HepG2 (cell line): ENCODE measurements at regions not wholly inside any gene's neighbourhood (a gene's known extent, or its start where the extent isn't known, plus 50 kb on each side); places are given as distances from the start of the nearest gene placed in this dataset.

ENCODE experiments used
- ATAC-seq: fragments of 200-7000 bp; cut with Tn5 transposase; 3 replicates; pipeline ENCODE4 v1.9.1; 2020; ENCODE audit warnings: mild to moderate bottlenecking, moderate library complexity
- BruUV-seq: library from RNA; stranded (reverse); fragments of 400-500 nt; replicated peaks from 2 replicates; lab custom pipeline; 2021; lab: Mats Ljungman, UMichigan
- CTCF ChIA-PET: fragments of 300-600 bp; formaldehyde crosslinking; extraction: SDS; loops from one replicate; lab custom pipeline; 2021; ENCODE audit warnings: low total read pairs, inconsistent platforms, low intra/inter-chr PET ratio; lab: Yijun Ruan, JAX
- POLR2A ChIA-PET: fragments of 350-600 bp; sonication (Branson Sonifier 250); formaldehyde crosslinking; loops from one replicate; lab custom pipeline; 2020; ENCODE audit warnings: antibody characterized with exemption, inconsistent platforms; lab: Yijun Ruan, JAX
- DNase-seq: peaks from one replicate; pipeline ENCODE4 v3.0.0-alpha.2; 2015; ENCODE audit warnings: low spot score
- FAIRE-seq: peaks from 3 replicates; lab custom pipeline; 2011; peaks lifted over from hg19 to GRCh38; lab: Jason Lieb, UNC
- H2AFZ ChIP-seq: one replicate; pipeline ENCODE4 v1.6.1; 2011; ENCODE audit warnings: low read length, inconsistent platforms
- H3K27ac ChIP-seq: fragments of 300-600 bp; 3 replicates; pipeline ENCODE4 v1.8.0; 2011; ENCODE audit warnings: mixed run types, mild to moderate bottlenecking, mixed read lengths, low read length, inconsistent platforms; ENCODE audit not compliant: insufficient read depth; ENCODE audit errors: extremely low read length
- H3K27me3 ChIP-seq, 2 experiments: fragments of 200-600 bp in 1 of 2; 2 replicates in 1 of 2; 3 replicates in 1 of 2; pipeline versions ENCODE4 v1.6.0 to v1.8.0; 2011; ENCODE audit warnings: low read length in 2 of 2, mild to moderate bottlenecking in 2 of 2, moderate library complexity in 2 of 2, inconsistent platforms in 1 of 2; ENCODE audit not compliant: insufficient read depth in 2 of 2, control insufficient read depth in 1 of 2
- H3K36me3 ChIP-seq, 2 experiments: fragments of 200-600 bp in 1 of 2; replicated peaks in 1 of 2; 2 replicates in 1 of 2; 3 replicates in 1 of 2; pipeline versions ENCODE4 v1.5.1 to v1.8.0; 2011; ENCODE audit warnings: low read length in 2 of 2, inconsistent platforms in 1 of 2; ENCODE audit not compliant: insufficient read depth in 2 of 2, control insufficient read depth in 1 of 2
- H3K4me1 ChIP-seq: 2 replicates; pipeline ENCODE4 v1.5.1; 2012; ENCODE audit warnings: low read length, inconsistent platforms; ENCODE audit not compliant: insufficient read depth
- H3K4me2 ChIP-seq: 2 replicates; pipeline ENCODE4 v1.6.0; 2011; ENCODE audit warnings: low read depth, low read length, inconsistent platforms
- H3K4me3 ChIP-seq, 3 experiments: fragments of 200-600 bp in 1 of 3; sonication (generic), shearing (Covaris generic) in 1 of 3; replicated peaks in 1 of 3; 2 replicates each; pipeline ENCODE4 v1.5.1; 2011 to 2016; ENCODE audit warnings: low read length in 3 of 3, inconsistent platforms in 2 of 3, low read depth in 2 of 3, mild to moderate bottlenecking in 2 of 3, control low read depth in 1 of 3, mixed read lengths in 1 of 3; ENCODE audit not compliant: insufficient read depth in 1 of 3
- H3K79me2 ChIP-seq: one replicate; pipeline ENCODE4 v1.6.1; 2011; ENCODE audit warnings: low read length, inconsistent platforms; ENCODE audit not compliant: insufficient read depth
- H3K9ac ChIP-seq: 2 replicates; pipeline ENCODE4 v1.6.0; 2011; ENCODE audit warnings: mild to moderate bottlenecking, low read depth, low read length, inconsistent platforms; ENCODE audit not compliant: insufficient read depth
- H3K9me3 ChIP-seq: 2 replicates; pipeline ENCODE4 v1.5.1; 2012; ENCODE audit warnings: mild to moderate bottlenecking, low read length
- H4K20me1 ChIP-seq: 2 replicates; pipeline ENCODE4 v1.6.0; 2011; ENCODE audit warnings: inconsistent platforms, mild to moderate bottlenecking, low read length, moderate library complexity; ENCODE audit not compliant: insufficient read depth
- KAT2B ChIP-seq: fragments of 150-350 bp; IDR thresholded peaks from 2 replicates; pipeline ENCODE4 v1.6.1; 2014; ENCODE audit warnings: low read depth, low read length, borderline replicate concordance
- KAT7 ChIP-seq: IDR thresholded peaks from 2 replicates; pipeline ENCODE4 v1.6.1; 2018; ENCODE audit warnings: borderline replicate concordance, missing compliant biosample characterization
- POLR2AphosphoS5 ChIP-seq: IDR thresholded peaks from 2 replicates; pipeline ENCODE4 v1.6.1; 2012; ENCODE audit warnings: low read depth, low read length
- SALL1 ChIP-seq: sonication (generic); formaldehyde crosslinking; IDR thresholded peaks from 2 replicates; pipeline ENCODE4 v1.8.0; 2022; ENCODE audit warnings: mild to moderate bottlenecking, missing genetic modification reagents
- TSC22D2 ChIP-seq: sonication (generic); formaldehyde crosslinking; IDR thresholded peaks from 2 replicates; pipeline ENCODE4 v1.5.1; 2020; ENCODE audit warnings: missing genetic modification reagents, mild to moderate bottlenecking, borderline replicate concordance
- YY1 ChIP-seq: IDR thresholded peaks from 2 replicates; pipeline ENCODE4 v1.6.1; 2011; ENCODE audit warnings: low read length, low read depth, moderate library complexity, mild to moderate bottlenecking; ENCODE audit not compliant: insufficient read depth, insufficient replicate concordance
- ZBTB7B ChIP-seq: sonication (generic); formaldehyde crosslinking; IDR thresholded peaks from 2 replicates; pipeline ENCODE4 v1.4.0; 2020; ENCODE audit warnings: missing genetic modification reagents
- ZC3H4 ChIP-seq: sonication (generic); formaldehyde crosslinking; IDR thresholded peaks from 2 replicates; pipeline ENCODE4 v1.4.0; 2020; ENCODE audit warnings: missing genetic modification reagents, borderline replicate concordance
- ZNF33A ChIP-seq: sonication (generic); formaldehyde crosslinking; IDR thresholded peaks from 2 replicates; pipeline ENCODE4 v1.5.1; 2020; ENCODE audit warnings: missing genetic modification reagents, mild to moderate bottlenecking, moderate library complexity, borderline replicate concordance
- ZNF430 ChIP-seq: sonication (generic); formaldehyde crosslinking; IDR thresholded peaks from 2 replicates; pipeline ENCODE4 v1.9.0; 2021; ENCODE audit warnings: mild to moderate bottlenecking, missing genetic modification reagents
- ZNF839 ChIP-seq: sonication (generic); formaldehyde crosslinking; IDR thresholded peaks from 2 replicates; pipeline ENCODE4 v1.4.0; 2020; ENCODE audit warnings: missing genetic modification reagents, mild to moderate bottlenecking, borderline replicate concordance
- WGBS: methylation state at CpG from one replicate; pipeline ENCODE4 v1.1.6; 2017; ENCODE audit warnings: low lambda C conversion rate; 5-methylcytosine and 5-hydroxymethylcytosine counted together
- in situ Hi-C: cut with HindIII; loops from 2 replicates; pipeline ENCODE4 v1.10.0; 2017; ENCODE audit warnings: low pct_unique_long_range_greater_than_20kb; ENCODE audit not compliant: extremely low pct_ligation_motif_present
- intact Hi-C: fragments of 100-400 bp; cut with micrococcal nuclease; formaldehyde crosslinking; loops from one replicate; pipeline ENCODE4 v1.10.0; 2022; ENCODE audit not compliant: unreplicated experiment
- TF ChIP-seq, protein P1 (sequence below): IDR thresholded peaks from 2 replicates; pipeline ENCODE4 v1.6.1; 2012; ENCODE audit warnings: low read length, improper control_type of control experiment
- TF ChIP-seq, protein P2 (sequence below): sonication (generic); formaldehyde crosslinking; IDR thresholded peaks from 2 replicates; pipeline ENCODE4 v1.4.0; 2020; ENCODE audit warnings: mild to moderate bottlenecking, missing genetic modification reagents
- TF ChIP-seq, protein P3 (sequence below): IDR thresholded peaks from 2 replicates; pipeline ENCODE4 v1.6.1; 2016; ENCODE audit warnings: missing compliant biosample characterization, missing genetic modification reagents, borderline replicate concordance

DNA sequence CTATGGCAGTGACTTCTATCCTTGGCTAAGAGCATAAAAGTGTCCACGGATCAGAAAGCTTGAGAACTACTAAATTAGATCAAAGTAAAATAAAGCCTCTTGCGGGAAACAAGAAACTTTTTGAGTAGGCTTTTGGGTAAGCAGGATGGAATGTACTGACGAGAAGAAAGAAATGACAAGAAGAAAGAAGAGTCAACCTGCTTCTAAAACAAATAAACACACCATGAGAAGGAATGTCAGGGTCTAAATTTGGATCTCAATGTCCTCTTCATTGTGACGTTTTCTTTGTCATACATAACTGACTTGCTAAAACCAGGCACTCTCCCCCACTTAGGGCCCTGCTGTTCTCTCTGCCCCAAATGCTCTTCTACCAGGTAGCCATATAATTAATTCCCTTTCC, 290.1 kb upstream of the PTGER4 start:
- ATAC-seq: no peak
- H3K4me1 ChIP-seq: no peaks in the 10 kb centered on the region
- TF ChIP-seq SALL1 (CRISPR knock-in tag) (no peak), ZNF839 (CRISPR knock-in tag) (no peak), ZNF33A (no peak), YY1 (no peak), KAT2B (no peak), ZNF430 (CRISPR knock-in tag) (no peak), ZC3H4 (CRISPR knock-in tag) (no peak), POLR2AphosphoS5 (no peak), KAT7 (CRISPR knock-in tag) (no peak), ZBTB7B (no peak), TSC22D2 (CRISPR knock-in tag) (no peak)
- TF ChIP-seq, protein P1, sequence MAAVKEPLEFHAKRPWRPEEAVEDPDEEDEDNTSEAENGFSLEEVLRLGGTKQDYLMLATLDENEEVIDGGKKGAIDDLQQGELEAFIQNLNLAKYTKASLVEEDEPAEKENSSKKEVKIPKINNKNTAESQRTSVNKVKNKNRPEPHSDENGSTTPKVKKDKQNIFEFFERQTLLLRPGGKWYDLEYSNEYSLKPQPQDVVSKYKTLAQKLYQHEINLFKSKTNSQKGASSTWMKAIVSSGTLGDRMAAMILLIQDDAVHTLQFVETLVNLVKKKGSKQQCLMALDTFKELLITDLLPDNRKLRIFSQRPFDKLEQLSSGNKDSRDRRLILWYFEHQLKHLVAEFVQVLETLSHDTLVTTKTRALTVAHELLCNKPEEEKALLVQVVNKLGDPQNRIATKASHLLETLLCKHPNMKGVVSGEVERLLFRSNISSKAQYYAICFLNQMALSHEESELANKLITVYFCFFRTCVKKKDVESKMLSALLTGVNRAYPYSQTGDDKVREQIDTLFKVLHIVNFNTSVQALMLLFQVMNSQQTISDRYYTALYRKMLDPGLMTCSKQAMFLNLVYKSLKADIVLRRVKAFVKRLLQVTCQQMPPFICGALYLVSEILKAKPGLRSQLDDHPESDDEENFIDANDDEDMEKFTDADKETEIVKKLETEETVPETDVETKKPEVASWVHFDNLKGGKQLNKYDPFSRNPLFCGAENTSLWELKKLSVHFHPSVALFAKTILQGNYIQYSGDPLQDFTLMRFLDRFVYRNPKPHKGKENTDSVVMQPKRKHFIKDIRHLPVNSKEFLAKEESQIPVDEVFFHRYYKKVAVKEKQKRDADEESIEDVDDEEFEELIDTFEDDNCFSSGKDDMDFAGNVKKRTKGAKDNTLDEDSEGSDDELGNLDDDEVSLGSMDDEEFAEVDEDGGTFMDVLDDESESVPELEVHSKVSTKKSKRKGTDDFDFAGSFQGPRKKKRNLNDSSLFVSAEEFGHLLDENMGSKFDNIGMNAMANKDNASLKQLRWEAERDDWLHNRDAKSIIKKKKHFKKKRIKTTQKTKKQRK: no peak
- TF ChIP-seq, protein P2, sequence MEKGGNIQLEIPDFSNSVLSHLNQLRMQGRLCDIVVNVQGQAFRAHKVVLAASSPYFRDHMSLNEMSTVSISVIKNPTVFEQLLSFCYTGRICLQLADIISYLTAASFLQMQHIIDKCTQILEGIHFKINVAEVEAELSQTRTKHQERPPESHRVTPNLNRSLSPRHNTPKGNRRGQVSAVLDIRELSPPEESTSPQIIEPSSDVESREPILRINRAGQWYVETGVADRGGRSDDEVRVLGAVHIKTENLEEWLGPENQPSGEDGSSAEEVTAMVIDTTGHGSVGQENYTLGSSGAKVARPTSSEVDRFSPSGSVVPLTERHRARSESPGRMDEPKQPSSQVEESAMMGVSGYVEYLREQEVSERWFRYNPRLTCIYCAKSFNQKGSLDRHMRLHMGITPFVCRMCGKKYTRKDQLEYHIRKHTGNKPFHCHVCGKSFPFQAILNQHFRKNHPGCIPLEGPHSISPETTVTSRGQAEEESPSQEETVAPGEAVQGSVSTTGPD (CRISPR knock-in tag): no peak
- TF ChIP-seq, protein P3, sequence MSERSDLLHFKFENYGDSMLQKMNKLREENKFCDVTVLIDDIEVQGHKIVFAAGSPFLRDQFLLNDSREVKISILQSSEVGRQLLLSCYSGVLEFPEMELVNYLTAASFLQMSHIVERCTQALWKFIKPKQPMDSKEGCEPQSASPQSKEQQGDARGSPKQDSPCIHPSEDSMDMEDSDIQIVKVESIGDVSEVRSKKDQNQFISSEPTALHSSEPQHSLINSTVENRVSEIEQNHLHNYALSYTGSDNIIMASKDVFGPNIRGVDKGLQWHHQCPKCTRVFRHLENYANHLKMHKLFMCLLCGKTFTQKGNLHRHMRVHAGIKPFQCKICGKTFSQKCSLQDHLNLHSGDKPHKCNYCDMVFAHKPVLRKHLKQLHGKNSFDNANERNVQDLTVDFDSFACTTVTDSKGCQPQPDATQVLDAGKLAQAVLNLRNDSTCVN (CRISPR knock-in tag): no peak
- TF ChIP-seq, all 625 proteins: peak for 0
- no peak overlapping the region for H3K27ac ChIP-seq
- H3K9me3 ChIP-seq: no peaks in the 10 kb centered on the region
- no peaks in the 10 kb centered on the region for H4K20me1 ChIP-seq
- no peak overlapping the region for H2AFZ ChIP-seq
- no peak overlapping the region for H3K9ac ChIP-seq
- H3K27me3 ChIP-seq: no peaks in the 10 kb centered on the region
- H3K36me3 ChIP-seq: no peaks in the 10 kb centered on the region
- CTCF ChIA-PET: no interaction called here
- FAIRE-seq (no peak), DNase-seq (no peak)
- no peak overlapping the region for H3K4me3 ChIP-seq
- in situ Hi-C loops: no loop called here
- intact Hi-C loops: no loop called here
- BruUV-seq: no TSS peak
- no peaks in the 10 kb centered on the region for H3K79me2 ChIP-seq
- no peak overlapping the region for H3K4me2 ChIP-seq
- 24% methylated on average over 4 of the region's 4 CpGs for WGBS
- POLR2A ChIA-PET: no interaction called here
